Parathyroid adenoma (tissue), 2 donors: ENCODE measurements at regions not wholly inside any gene's neighbourhood (a gene's known extent, or its start where the extent isn't known, plus 50 kb on each side); places are given as distances from the start of the nearest gene placed in this dataset.

Experiments used
- H2AFZ ChIP-seq: fragments of 300-600 bp; sonication (generic); one replicate; pipeline ENCODE4 v1.7.0; 2017; ENCODE audit warnings: antibody characterized with exemption, mild to moderate bottlenecking
- H3K27ac ChIP-seq: fragments of 300-600 bp; sonication (generic); one replicate; pipeline ENCODE4 v1.7.0; 2017
- H3K27me3 ChIP-seq: fragments of 300-600 bp; sonication (generic); one replicate; pipeline ENCODE4 v1.7.0; 2017; ENCODE audit warnings: low read length; ENCODE audit not compliant: control insufficient read depth, insufficient read depth
- H3K36me3 ChIP-seq: fragments of 300-600 bp; sonication (generic); one replicate; pipeline ENCODE4 v1.7.0; 2017; ENCODE audit warnings: low read length; ENCODE audit not compliant: control insufficient read depth, insufficient read depth
- H3K4me1 ChIP-seq: fragments of 300-600 bp; sonication (generic); one replicate; pipeline ENCODE4 v1.7.0; 2017; ENCODE audit warnings: control low read depth
- H3K4me2 ChIP-seq: fragments of 300-600 bp; sonication (generic); one replicate; pipeline ENCODE4 v1.7.0; 2017; ENCODE audit warnings: low read length
- H3K4me3 ChIP-seq: fragments of 300-600 bp; sonication (generic); one replicate; pipeline ENCODE4 v1.7.0; 2017; ENCODE audit warnings: low read depth, low read length
- H3K79me2 ChIP-seq: fragments of 300-600 bp; sonication (generic); one replicate; pipeline ENCODE4 v1.7.0; 2017; ENCODE audit warnings: control low read depth
- H3K9ac ChIP-seq: fragments of 300-600 bp; sonication (generic); one replicate; pipeline ENCODE4 v1.7.0; 2017; ENCODE audit warnings: mild to moderate bottlenecking
- H3K9me3 ChIP-seq: fragments of 300-600 bp; sonication (generic); one replicate; pipeline ENCODE4 v1.7.0; 2017; ENCODE audit warnings: low read length; ENCODE audit not compliant: control insufficient read depth
- CTCF ChIP-seq: fragments of 300-600 bp; sonication (generic); IDR thresholded peaks from one replicate; pipeline ENCODE4 v1.7.0; 2017; ENCODE audit warnings: antibody characterized with exemption, mild to moderate bottlenecking
- donor health status: primary hyperparathyroidism.

DNA sequence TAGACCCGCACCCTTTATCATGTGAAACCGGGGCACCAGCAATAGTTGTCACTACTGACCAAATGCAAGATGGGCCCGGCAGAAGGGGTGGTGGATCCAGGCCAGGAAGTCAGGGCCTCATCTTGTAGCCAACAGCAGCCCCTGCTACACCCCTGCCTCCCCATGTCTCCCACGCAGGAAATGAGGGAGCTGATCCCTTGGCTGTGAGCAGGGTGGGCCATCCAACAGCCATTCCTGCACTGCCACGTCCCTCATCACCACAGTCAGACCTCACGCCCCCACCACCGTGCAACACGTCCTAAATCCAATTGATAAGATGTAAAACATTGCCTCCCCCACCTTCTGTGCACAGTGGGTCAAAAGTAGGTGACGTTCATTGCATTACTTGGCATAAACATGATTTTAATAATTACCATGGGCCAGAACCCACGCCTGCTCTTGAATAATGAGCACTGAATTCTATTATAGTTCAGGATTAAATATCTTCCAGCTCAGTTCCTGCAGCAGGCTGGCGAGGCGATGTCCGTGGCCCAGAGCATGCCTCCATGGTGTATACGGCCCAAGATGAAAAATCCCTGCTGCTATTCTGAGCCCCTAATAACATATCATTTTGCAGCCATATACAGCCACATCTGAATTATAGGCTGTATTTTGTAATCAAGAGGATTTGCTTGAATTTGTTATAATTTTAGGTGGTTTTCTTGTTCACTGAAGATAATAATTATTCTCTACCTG, 1373.8 kb downstream of the BRD1 start:
- Histone ChIP-seq H3K79me2 (no peaks in the 10 kb centered on the region), H3K4me1 (no peaks in the 10 kb centered on the region), H3K9me3 (no peaks in the 10 kb centered on the region), H3K36me3 (no peaks in the 10 kb centered on the region), H3K27ac (no peak overlapping the region), H3K27me3 (no peaks in the 10 kb centered on the region), H3K9ac (no peak overlapping the region), H3K4me2 (no peak overlapping the region), H2AFZ (no peak overlapping the region), H3K4me3 (no peak overlapping the region)
- TF ChIP-seq CTCF = no peak

DNA sequence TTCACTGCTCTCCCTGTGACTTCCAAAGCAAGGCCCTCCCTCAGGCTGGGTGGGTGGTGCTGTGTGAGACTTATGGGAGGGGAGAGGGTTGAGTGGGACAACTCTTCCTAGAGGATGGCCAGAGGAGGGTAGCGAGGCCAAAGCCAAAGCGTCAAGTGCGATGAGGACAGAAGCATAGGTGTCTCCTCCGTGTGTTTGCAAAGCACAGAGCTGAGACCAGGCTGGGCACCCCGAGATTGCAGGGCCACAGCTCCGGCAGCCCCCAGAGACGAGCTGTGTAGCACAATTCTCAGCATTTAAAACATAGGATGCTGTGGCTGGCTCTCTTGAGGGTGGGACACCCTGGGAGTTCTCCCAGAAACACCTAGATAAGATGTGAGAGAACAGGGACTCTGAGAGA, 1374.5 kb downstream of the BRD1 start:
- H3K4me3 ChIP-seq = no peak overlapping the region
- no peak overlapping the region for H3K9ac ChIP-seq
- no peak overlapping the region for H3K27ac ChIP-seq

GRCh38 chr22:48452766-48453165, 1374.9 kb downstream of the BRD1 start:
- no peaks in the 10 kb centered on the region for H3K9me3 ChIP-seq
- H3K9ac ChIP-seq = no peak overlapping the region
- H3K27ac ChIP-seq = no peak overlapping the region
- H3K79me2 ChIP-seq = no peaks in the 10 kb centered on the region
- H3K36me3 ChIP-seq = no peaks in the 10 kb centered on the region
- no peak overlapping the region for H3K4me3 ChIP-seq
- TF ChIP-seq CTCF = no peak
- no peaks in the 10 kb centered on the region for H3K4me1 ChIP-seq
- H2AFZ ChIP-seq = no peak overlapping the region
- H3K27me3 ChIP-seq = no peaks in the 10 kb centered on the region
- no peak overlapping the region for H3K4me2 ChIP-seq

More for the DNA sequence above, 1374.5 kb downstream of the BRD1 start:
- no peaks in the 10 kb centered on the region for H3K27me3 ChIP-seq
- H2AFZ ChIP-seq = no peak overlapping the region
- no peaks in the 10 kb centered on the region for H3K4me1 ChIP-seq
- TF ChIP-seq CTCF = no peak
- H3K4me2 ChIP-seq = no peak overlapping the region
- H3K36me3 ChIP-seq = no peaks in the 10 kb centered on the region
- no peaks in the 10 kb centered on the region for H3K9me3 ChIP-seq
- no peaks in the 10 kb centered on the region for H3K79me2 ChIP-seq

GRCh38 chr22:48451891-48452290, 1375.8 kb downstream of the BRD1 start:
- no peaks in the 10 kb centered on the region for H3K36me3 ChIP-seq
- no peaks in the 10 kb centered on the region for H3K9me3 ChIP-seq
- no peak overlapping the region for H3K4me3 ChIP-seq
- TF ChIP-seq CTCF = no peak
- H3K79me2 ChIP-seq = no peaks in the 10 kb centered on the region
- H3K9ac ChIP-seq = no peak overlapping the region
- H2AFZ ChIP-seq = no peak overlapping the region
- H3K4me2 ChIP-seq = no peak overlapping the region
- no peak overlapping the region for H3K27ac ChIP-seq
- no peaks in the 10 kb centered on the region for H3K4me1 ChIP-seq
- no peaks in the 10 kb centered on the region for H3K27me3 ChIP-seq
